H1 (cell line): ENCODE measurements at regions not wholly inside any gene's neighbourhood (a gene's known extent, or its start where the extent isn't known, plus 50 kb on each side); places are given as distances from the start of the nearest gene placed in this dataset.

Experiments
- CTCF ChIA-PET: fragments of 300-600 bp; sonication (Branson Sonifier 250); formaldehyde crosslinking; loops from one replicate; lab custom pipeline; 2021; ENCODE audit not compliant: partially characterized antibody; lab: Charles Lee
- POLR2A ChIA-PET: fragments of 300-600 bp; sonication (Branson Sonifier 250); formaldehyde crosslinking; loops from one replicate; lab custom pipeline; 2021; ENCODE audit warnings: inconsistent platforms; ENCODE audit not compliant: partially characterized antibody; lab: Charles Lee
- DNase-seq, 2 experiments: peaks; one replicate each; pipeline versions ENCODE4 v3.0.0 to v3.0.0-alpha.2; 2010 to 2022; ENCODE audit warnings: low spot score in 2 of 2, low read depth in 1 of 2, mixed read lengths in 1 of 2
- FAIRE-seq: peaks from 2 replicates; lab custom pipeline; 2011; peaks lifted over from hg19 to GRCh38; lab: Jason Lieb, UNC
- H2AFZ ChIP-seq: 2 replicates; pipeline ENCODE4 v1.8.1; 2012; ENCODE audit warnings: low read length, inconsistent platforms
- H2AK5ac ChIP-seq: 2 replicates; pipeline ENCODE4 v1.6.1; 2013; ENCODE audit warnings: low read depth, low read length
- H2BK120ac ChIP-seq: replicated peaks from 2 replicates; pipeline ENCODE3; 2013; ENCODE audit warnings: low read depth, low read length, inconsistent platforms
- H2BK12ac ChIP-seq: 2 replicates; pipeline ENCODE4 v1.6.1; 2013; ENCODE audit warnings: low read depth, low read length
- H2BK15ac ChIP-seq: 2 replicates; pipeline ENCODE4 v1.6.1; 2013; ENCODE audit warnings: low read length
- H2BK20ac ChIP-seq: 2 replicates; pipeline ENCODE4 v1.6.1; 2013; ENCODE audit warnings: low read length
- H2BK5ac ChIP-seq: 2 replicates; pipeline ENCODE4 v1.6.1; 2013; ENCODE audit warnings: low read depth, low read length
- H3K14ac ChIP-seq: 2 replicates; pipeline ENCODE4 v1.6.1; 2013; ENCODE audit warnings: inconsistent platforms; ENCODE audit not compliant: insufficient read length
- H3K18ac ChIP-seq: 2 replicates; pipeline ENCODE4 v1.6.1; 2013; ENCODE audit warnings: low read length; ENCODE audit errors: extremely low read depth
- H3K23ac ChIP-seq: 2 replicates; pipeline ENCODE4 v1.6.1; 2013; ENCODE audit warnings: inconsistent platforms; ENCODE audit not compliant: insufficient read length
- H3K23me2 ChIP-seq: 2 replicates; pipeline ENCODE4 v1.6.1; 2013; ENCODE audit warnings: low read depth, low read length
- H3K27ac ChIP-seq: 2 replicates; pipeline ENCODE4 v1.6.1; 2011; ENCODE audit warnings: low read depth, low read length, inconsistent platforms
- H3K27me3 ChIP-seq, 4 experiments: replicated peaks in 1 of 4; 1 replicate in 1 of 4; 2 replicates in 3 of 4; pipeline versions ENCODE4 v1.6.1 to v1.8.1; 2011 to 2013; ENCODE audit warnings: low read length in 3 of 4, mild to moderate bottlenecking in 3 of 4, inconsistent platforms in 2 of 4, mixed read lengths in 2 of 4, moderate library complexity in 1 of 4; ENCODE audit not compliant: control insufficient read depth in 3 of 4, insufficient read depth in 3 of 4; ENCODE audit errors: extremely low read depth in 1 of 4
- H3K36me3 ChIP-seq, 4 experiments: 2 replicates each; pipeline versions ENCODE4 v1.6.1 to v1.8.1; 2011 to 2013; ENCODE audit warnings: mild to moderate bottlenecking in 4 of 4, low read length in 3 of 4, moderate library complexity in 2 of 4, control low read depth in 1 of 4, inconsistent platforms in 1 of 4; ENCODE audit not compliant: insufficient read depth in 4 of 4, control insufficient read depth in 2 of 4
- H3K4ac ChIP-seq: replicated peaks from 2 replicates; pipeline ENCODE3; 2013; ENCODE audit warnings: low read length, low read depth, mixed read lengths, inconsistent platforms; ENCODE audit not compliant: insufficient read length
- H3K4me1 ChIP-seq, 4 experiments: replicated peaks in 1 of 4; 1 replicate in 1 of 4; 2 replicates in 3 of 4; pipeline versions ENCODE4 v1.6.1 to v1.8.1; 2011 to 2013; ENCODE audit warnings: low read length in 3 of 4, inconsistent platforms in 2 of 4, mixed read lengths in 1 of 4; ENCODE audit not compliant: insufficient read depth in 4 of 4, control insufficient read depth in 3 of 4
- H3K4me2 ChIP-seq, 2 experiments: 2 replicates each; pipeline versions ENCODE4 v1.6.1 to v1.8.1; 2011 to 2013; ENCODE audit warnings: low read depth in 2 of 2, low read length in 2 of 2, control low read depth in 1 of 2, inconsistent platforms in 1 of 2, mild to moderate bottlenecking in 1 of 2; ENCODE audit not compliant: insufficient read depth in 1 of 2
- H3K4me3 ChIP-seq, 4 experiments: fragments of 200-600, 300-600 bp in 1 of 4; sonication (generic), shearing (Covaris generic), sonication (Bioruptor Twin) in 1 of 4; 2 replicates each; pipeline versions ENCODE4 v1.5.1 to v1.8.1; 2011 to 2016; ENCODE audit warnings: low read length in 4 of 4, low read depth in 3 of 4, control low read depth in 2 of 4, inconsistent platforms in 2 of 4, mild to moderate bottlenecking in 2 of 4, mixed read lengths in 1 of 4, moderate library complexity in 1 of 4; ENCODE audit not compliant: insufficient read depth in 2 of 4; ENCODE audit errors: extremely low read depth in 1 of 4
- H3K56ac ChIP-seq: replicated peaks from 2 replicates; pipeline ENCODE3; 2013; ENCODE audit warnings: low read depth, mild to moderate bottlenecking, mixed read lengths, low read length, inconsistent platforms; ENCODE audit not compliant: insufficient read length
- H3K79me1 ChIP-seq: 2 replicates; pipeline ENCODE4 v1.6.1; 2013; ENCODE audit warnings: low read depth, low read length, control low read depth
- H3K79me2 ChIP-seq, 2 experiments: 2 replicates each; pipeline versions ENCODE4 v1.6.1 to v1.8.1; 2012 to 2013; ENCODE audit warnings: low read length in 2 of 2, mild to moderate bottlenecking in 2 of 2, inconsistent platforms in 1 of 2; ENCODE audit not compliant: insufficient read depth in 2 of 2, control insufficient read depth in 1 of 2
- H3K9ac ChIP-seq, 4 experiments: replicated peaks in 1 of 4; 1 replicate in 1 of 4; 2 replicates in 3 of 4; pipeline versions ENCODE4 v1.6.1 to v1.8.1; 2011 to 2013; ENCODE audit warnings: low read depth in 3 of 4, low read length in 3 of 4, control low read depth in 2 of 4, mild to moderate bottlenecking in 2 of 4, moderate library complexity in 2 of 4, inconsistent platforms in 1 of 4; ENCODE audit errors: extremely low read depth in 1 of 4
- H3K9me3 ChIP-seq, 2 experiments: 2 replicates each; pipeline versions ENCODE4 v1.6.1 to v1.8.1; 2012 to 2013; ENCODE audit warnings: mild to moderate bottlenecking in 2 of 2, moderate library complexity in 2 of 2, control low read depth in 1 of 2, inconsistent platforms in 1 of 2, low read depth in 1 of 2, low read length in 1 of 2, mixed read lengths in 1 of 2; ENCODE audit not compliant: insufficient read depth in 2 of 2
- H4K20me1 ChIP-seq, 2 experiments: replicated peaks in 1 of 2; 2 replicates each; pipeline versions ENCODE3 to v1.8.1; 2011 to 2013; ENCODE audit warnings: inconsistent platforms in 2 of 2, low read length in 2 of 2, mild to moderate bottlenecking in 1 of 2; ENCODE audit not compliant: insufficient read depth in 2 of 2, control insufficient read depth in 1 of 2
- H4K5ac ChIP-seq: 2 replicates; pipeline ENCODE4 v1.6.1; 2013; ENCODE audit warnings: low read length, low read depth, mixed read lengths, inconsistent platforms; ENCODE audit not compliant: insufficient read length
- H4K8ac ChIP-seq: 2 replicates; pipeline ENCODE4 v1.8.0; 2013; ENCODE audit warnings: mild to moderate bottlenecking, moderate library complexity, low read length, inconsistent platforms; ENCODE audit not compliant: insufficient read depth; ENCODE audit errors: extremely low read depth
- H4K91ac ChIP-seq: replicated peaks from 2 replicates; pipeline ENCODE3; 2013; ENCODE audit warnings: low read length, mixed read lengths, inconsistent platforms; ENCODE audit not compliant: insufficient read length
- ATF3 ChIP-seq: IDR thresholded peaks from 2 replicates; pipeline ENCODE4 v1.6.1; 2011; ENCODE audit warnings: low read depth, mild to moderate bottlenecking, low read length; ENCODE audit not compliant: insufficient read depth
- CREB1 ChIP-seq: IDR thresholded peaks from 2 replicates; pipeline ENCODE4 v1.6.1; 2012; ENCODE audit warnings: inconsistent platforms
- HDAC6 ChIP-seq: IDR thresholded peaks from one replicate; pipeline ENCODE4 v1.7.1; 2012; ENCODE audit warnings: low read depth, mild to moderate bottlenecking, inconsistent platforms, low read length, moderate library complexity
- POLR2AphosphoS5 ChIP-seq: IDR thresholded peaks from 2 replicates; pipeline ENCODE4 v1.6.1; 2011; ENCODE audit warnings: low read depth, low read length
- RBBP5 ChIP-seq: IDR thresholded peaks from 2 replicates; pipeline ENCODE4 v1.7.1; 2012; ENCODE audit warnings: low read depth, mild to moderate bottlenecking, inconsistent platforms, low read length, moderate library complexity, borderline replicate concordance
- SIRT6 ChIP-seq: IDR thresholded peaks from one replicate; pipeline ENCODE4 v1.7.1; 2012; ENCODE audit warnings: low read length, inconsistent platforms
- SP4 ChIP-seq: IDR thresholded peaks from 2 replicates; pipeline ENCODE4 v1.6.1; 2012; ENCODE audit warnings: low read length, inconsistent platforms
- TAF7 ChIP-seq: optimal IDR thresholded peaks from 2 replicates; pipeline ENCODE3; 2011; ENCODE audit warnings: low read depth, mild to moderate bottlenecking, inconsistent platforms, low read length, moderate library complexity, borderline replicate concordance
- TBP ChIP-seq: IDR thresholded peaks from 2 replicates; pipeline ENCODE4 v1.6.1; 2011; ENCODE audit warnings: low read depth, low read length, improper control_type of control experiment
- WGBS, 2 experiments: shearing (Covaris generic) in 1 of 2; methylation state at CpG; one replicate each; pipeline versions ENCODE4 v1.1.6 to v1.1.7; 2013 to 2015; ENCODE audit warnings: low lambda C conversion rate in 2 of 2, mixed read lengths in 2 of 2, inconsistent platforms in 1 of 2, low coverage in 1 of 2, missing lambda C conversion rate in 1 of 2; ENCODE audit not compliant: insufficient replicate concordance in 2 of 2, insufficient coverage in 1 of 2, insufficient read length in 1 of 2; ENCODE audit errors: extremely low coverage in 1 of 2, missing lambda C conversion rate in 1 of 2; 5-methylcytosine and 5-hydroxymethylcytosine counted together
- TF ChIP-seq, protein P1 (sequence below), 3 experiments: IDR thresholded peaks; 1 replicate in 2 of 3; 2 replicates in 1 of 3; pipeline versions ENCODE4 v1.5.1 to v1.6.1; 2011; ENCODE audit warnings: low read length in 3 of 3, mild to moderate bottlenecking in 3 of 3, inconsistent platforms in 2 of 3, low read depth in 1 of 3, moderate library complexity in 1 of 3; ENCODE audit not compliant: insufficient read depth in 1 of 3; ENCODE audit errors: control extremely low read depth in 1 of 3

DNA sequence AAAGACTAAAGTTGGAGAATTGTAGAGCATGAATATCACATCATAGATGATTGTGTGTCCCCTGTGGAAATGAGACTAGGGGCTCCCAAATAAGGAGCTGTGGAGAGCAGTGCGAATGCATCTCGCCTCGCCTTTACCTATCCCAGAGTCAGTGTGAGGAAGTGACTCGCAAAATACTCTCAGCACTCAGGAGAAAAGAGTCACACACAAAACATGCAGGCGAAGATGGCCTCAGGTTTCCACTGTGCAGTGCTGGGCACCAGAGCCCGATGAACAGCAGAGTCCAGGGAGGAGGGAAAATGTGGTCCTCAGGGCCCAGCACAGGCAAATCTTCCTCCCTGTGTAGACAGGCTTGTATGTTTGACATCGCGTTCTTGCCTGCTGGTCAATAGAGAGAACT is 126.5 kb upstream of the AFDN start:
- CTCF ChIA-PET, result interaction anchor here (0.8 kb wide), 1 partner anchor 46 kb away, joined by 3 read pairs; no protein-coding TSS in a partner anchor

More for the DNA sequence above, 126.5 kb upstream of the AFDN start:
- Histone ChIP-seq H3K23me2 (no peaks in the 10 kb centered on the region), H3K4ac (no peak overlapping the region), H2BK20ac (no peak overlapping the region), H2AFZ (0 out of 2 replicates have a peak overlapping the region, but pooled peaks have one; percentile 71), H3K4me2 (no peak overlapping the region), H2AK5ac (no peak overlapping the region), H4K8ac (no peak overlapping the region), H3K18ac (no peak overlapping the region)
- no peak for DNase-seq
- TF ChIP-seq TBP (no peak), SIRT6 (no peak), POLR2AphosphoS5 (no peak), RBBP5 (no peak), HDAC6 (no peak), CREB1 (no peak), SP4 (no peak), ATF3 (no peak), TAF7 (no peak)
- TF ChIP-seq, protein P1, sequence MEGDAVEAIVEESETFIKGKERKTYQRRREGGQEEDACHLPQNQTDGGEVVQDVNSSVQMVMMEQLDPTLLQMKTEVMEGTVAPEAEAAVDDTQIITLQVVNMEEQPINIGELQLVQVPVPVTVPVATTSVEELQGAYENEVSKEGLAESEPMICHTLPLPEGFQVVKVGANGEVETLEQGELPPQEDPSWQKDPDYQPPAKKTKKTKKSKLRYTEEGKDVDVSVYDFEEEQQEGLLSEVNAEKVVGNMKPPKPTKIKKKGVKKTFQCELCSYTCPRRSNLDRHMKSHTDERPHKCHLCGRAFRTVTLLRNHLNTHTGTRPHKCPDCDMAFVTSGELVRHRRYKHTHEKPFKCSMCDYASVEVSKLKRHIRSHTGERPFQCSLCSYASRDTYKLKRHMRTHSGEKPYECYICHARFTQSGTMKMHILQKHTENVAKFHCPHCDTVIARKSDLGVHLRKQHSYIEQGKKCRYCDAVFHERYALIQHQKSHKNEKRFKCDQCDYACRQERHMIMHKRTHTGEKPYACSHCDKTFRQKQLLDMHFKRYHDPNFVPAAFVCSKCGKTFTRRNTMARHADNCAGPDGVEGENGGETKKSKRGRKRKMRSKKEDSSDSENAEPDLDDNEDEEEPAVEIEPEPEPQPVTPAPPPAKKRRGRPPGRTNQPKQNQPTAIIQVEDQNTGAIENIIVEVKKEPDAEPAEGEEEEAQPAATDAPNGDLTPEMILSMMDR (IDR thresholded peaks at IDR 0.05; ENCODE audit: control extremely low read depth in 1 of 3, insufficient read depth in 1 of 3, low read depth in 1 of 3, low read length in 3 of 3), result no peak
- TF ChIP-seq, all 59 proteins: peak for 0
- no peak overlapping the region for H3K23ac ChIP-seq
- H3K56ac ChIP-seq, result no peak overlapping the region
- H4K5ac ChIP-seq, result no peak overlapping the region
- H3K79me2 ChIP-seq, result no peaks in the 10 kb centered on the region
- no peak for FAIRE-seq
- H3K27ac ChIP-seq, result no peak overlapping the region
- no peak overlapping the region for H3K14ac ChIP-seq
- peaks cover 0 to 6% (median 3%) of the 10 kb centered on the region in 4 experiments; a peak in 3 of 7 replicates for H3K4me1 ChIP-seq
- H2BK120ac ChIP-seq, result no peak overlapping the region
- no peaks in the 10 kb centered on the region for H4K20me1 ChIP-seq
- no peaks in the 10 kb centered on the region for H3K27me3 ChIP-seq
- H3K9ac ChIP-seq, result no peak overlapping the region
- no peak overlapping the region for H3K4me3 ChIP-seq
- H4K91ac ChIP-seq, result no peak overlapping the region
- H2BK12ac ChIP-seq, result no peak overlapping the region
- no peaks in the 10 kb centered on the region for H3K36me3 ChIP-seq
- no peak overlapping the region for H2BK15ac ChIP-seq
- H2BK5ac ChIP-seq, result no peak overlapping the region
- H3K9me3 ChIP-seq, result no peaks in the 10 kb centered on the region
- POLR2A ChIA-PET, result interaction anchor here (1.5 kb wide), 1 partner anchor 22 kb away, joined by 4 read pairs; no protein-coding TSS in a partner anchor
- H3K79me1 ChIP-seq, result no peaks in the 10 kb centered on the region
- WGBS, 2 experiments, result 79% methylated on average over 8 of the region's 8 CpGs; no CpG with 5 or more reads in 1 of the 2 experiments
